Coronary artery (tissue), 2 donors: ENCODE measurements at regions not wholly inside any gene's neighbourhood (a gene's known extent, or its start where the extent isn't known, plus 50 kb on each side); places are given as distances from the start of the nearest gene placed in this dataset.

Experiments
- DNase-seq: peaks from one replicate; pipeline ENCODE4 v3.0.0-alpha.2; 2017; ENCODE audit warnings: low spot score
- H3K27ac ChIP-seq, 2 donors: fragments of 200-600 bp; sonication (generic); one replicate each; pipeline ENCODE4 v1.5.1; 2016 to 2019
- H3K4me3 ChIP-seq: fragments of 200-600 bp; sonication (generic); 2 replicates; pipeline ENCODE4 v1.5.1; 2016; ENCODE audit warnings: mild to moderate bottlenecking, moderate library complexity
- CTCF ChIP-seq: fragments of 200-600 bp; sonication (generic); IDR thresholded peaks from one replicate; pipeline ENCODE4 v1.5.1; 2019; ENCODE audit warnings: antibody characterized with exemption

DNA sequence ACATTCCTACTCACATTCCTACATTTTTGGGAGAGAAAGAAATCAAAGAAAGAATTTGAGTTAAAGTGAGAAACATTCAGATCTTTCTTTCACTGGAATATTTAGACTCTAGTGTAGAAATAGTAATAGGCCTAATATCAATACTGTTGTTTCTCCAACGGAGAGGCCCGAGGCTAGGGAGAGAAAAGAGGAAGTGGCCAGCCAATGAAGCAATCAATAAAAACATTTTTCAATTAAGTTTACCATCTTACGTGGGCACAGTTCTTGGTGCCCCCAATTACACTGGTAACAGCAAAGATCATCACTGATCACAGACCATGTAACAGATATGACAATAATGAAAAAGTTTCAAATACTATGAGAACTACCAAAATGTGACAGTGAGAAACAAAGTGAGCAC, 281.4 kb downstream of the GPM6A start:
- no peak overlapping the region for H3K4me3 ChIP-seq
- no peak for DNase-seq
- no peak for TF ChIP-seq CTCF
- no peak overlapping the region for H3K27ac ChIP-seq

DNA sequence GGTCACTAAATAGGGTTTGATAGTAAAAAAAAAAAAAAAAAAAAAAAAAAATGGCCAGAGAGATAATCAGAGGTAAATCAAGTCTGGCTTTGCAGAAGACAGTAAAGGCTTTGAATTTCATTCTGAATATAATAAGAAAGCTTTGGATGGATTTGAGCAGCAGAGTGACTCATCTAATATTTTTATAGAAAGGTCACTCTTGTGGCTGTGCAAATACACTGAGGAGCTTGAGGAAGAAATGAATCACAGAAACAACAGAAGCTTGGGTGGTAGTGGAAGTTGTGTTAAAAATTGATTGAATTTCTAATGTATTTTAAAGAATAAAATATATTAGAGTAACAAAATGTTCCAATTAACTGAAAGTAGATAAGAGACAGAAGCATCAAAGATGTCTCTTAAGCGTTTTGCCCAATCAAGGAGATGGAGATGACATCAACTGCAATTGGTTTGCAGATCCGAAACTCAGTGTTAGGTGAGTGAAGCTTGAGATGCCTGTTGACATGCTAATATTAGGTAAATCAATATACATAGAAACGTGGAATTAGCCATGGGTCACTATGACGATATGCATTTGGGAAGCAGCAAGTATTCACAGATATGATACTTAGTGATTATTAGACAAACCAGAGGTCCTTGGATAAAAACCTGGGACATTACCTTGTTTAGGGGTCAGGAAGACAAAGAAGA, 280.5 kb downstream of the GPM6A start:
- H3K27ac ChIP-seq, result no peak overlapping the region
- H3K4me3 ChIP-seq, result no peak overlapping the region
- TF ChIP-seq CTCF, result no peak
- no peak for DNase-seq

DNA sequence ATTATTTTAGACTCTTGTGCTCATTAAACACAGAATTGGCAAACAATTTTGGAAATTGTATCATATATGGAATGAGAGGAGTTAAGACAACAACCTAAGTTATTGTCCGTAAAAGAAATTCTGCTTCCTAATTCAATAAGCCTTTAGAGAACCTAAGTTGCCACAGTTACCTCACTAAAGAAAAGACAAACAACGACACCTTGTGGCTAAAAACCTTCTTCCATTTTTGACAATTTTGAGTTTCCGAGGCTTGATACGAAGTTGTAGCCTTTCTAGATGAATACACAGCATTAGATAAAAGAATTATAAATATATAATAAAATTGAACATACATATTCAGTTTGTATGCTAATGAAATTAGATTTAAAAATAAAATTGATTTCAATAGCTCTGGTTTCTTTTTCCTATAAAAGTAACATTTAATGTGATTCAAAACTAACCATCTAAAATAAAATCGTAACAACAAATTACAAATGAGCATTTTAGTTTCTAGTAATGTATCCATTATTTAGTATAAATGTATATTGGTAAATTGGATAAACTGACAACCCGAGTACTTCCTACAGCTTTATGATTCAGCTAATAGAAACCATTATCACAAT, 275.1 kb downstream of the GPM6A start:
- Histone ChIP-seq H3K4me3 (no peak overlapping the region), H3K27ac (no peak overlapping the region)
- DNase-seq, result no peak
- TF ChIP-seq CTCF, result peak; percentile 27

- no peak for TF ChIP-seq CTCF
- DNase-seq, result no peak
- Histone ChIP-seq H3K27ac (no peak overlapping the region), H3K4me3 (no peak overlapping the region)
Measured at GRCh38 chr4:175539498-175539897, 272.6 kb downstream of the GPM6A start.

DNA sequence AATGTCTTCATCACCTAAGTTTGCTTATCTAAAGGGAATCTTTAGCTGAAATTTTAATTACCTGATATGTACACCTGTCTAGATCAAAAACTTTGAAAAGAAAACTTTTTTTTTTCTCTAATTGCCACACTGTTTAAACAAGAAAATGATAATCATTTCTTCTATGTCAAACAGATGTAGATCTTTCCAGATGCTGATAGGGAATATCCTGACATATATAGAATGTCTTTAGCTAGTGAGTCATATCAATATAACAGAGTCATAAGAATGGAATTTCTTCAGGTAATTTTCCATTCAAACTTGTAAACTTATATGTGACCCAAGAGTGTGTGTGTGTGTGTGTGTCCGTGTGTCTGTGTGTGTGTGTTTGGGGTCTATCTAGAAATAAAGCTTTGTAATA, 271.9 kb downstream of the GPM6A start:
- H3K4me3 ChIP-seq, result no peak overlapping the region
- H3K27ac ChIP-seq, result no peak overlapping the region
- DNase-seq, result no peak
- no peak for TF ChIP-seq CTCF

GRCh38 chr4:175540732-175541131, 271.3 kb downstream of the GPM6A start:
- H3K4me3 ChIP-seq, result no peak overlapping the region
- H3K27ac ChIP-seq, result no peak overlapping the region
- DNase-seq, result no peak
- no peak for TF ChIP-seq CTCF

DNA sequence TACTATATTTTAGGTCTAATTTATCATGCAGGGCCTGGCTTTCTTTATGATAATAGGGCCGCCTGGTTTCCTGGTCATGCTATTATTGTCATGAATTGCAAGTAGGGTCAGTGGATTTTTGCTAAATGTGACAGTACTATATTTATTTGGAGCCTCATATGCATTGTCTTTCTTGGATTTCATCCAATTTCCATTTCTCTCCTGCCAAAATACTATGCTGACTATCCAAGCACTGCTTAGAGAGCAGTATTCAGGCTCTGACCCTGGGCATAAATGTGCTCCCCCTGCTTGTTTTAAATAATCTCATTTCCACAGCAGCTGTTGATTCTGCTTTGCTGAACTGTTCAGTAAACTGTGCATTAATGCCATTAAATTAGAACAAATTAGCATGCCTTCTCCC, 269.3 kb downstream of the GPM6A start:
- no peak for DNase-seq
- no peak for TF ChIP-seq CTCF
- H3K27ac ChIP-seq, result no peak overlapping the region
- no peak overlapping the region for H3K4me3 ChIP-seq
